ENCODE measurements at regions not wholly inside any gene's neighbourhood (a gene's known extent, or its start where the extent isn't known, plus 50 kb on each side); places are given as distances from the start of the nearest gene placed in this dataset.
"Not testable (repeated sequence)": the region's sequence is repeated elsewhere in the genome, so short reads cannot be mapped to it uniquely, and the experiment has no call there.

DNA sequence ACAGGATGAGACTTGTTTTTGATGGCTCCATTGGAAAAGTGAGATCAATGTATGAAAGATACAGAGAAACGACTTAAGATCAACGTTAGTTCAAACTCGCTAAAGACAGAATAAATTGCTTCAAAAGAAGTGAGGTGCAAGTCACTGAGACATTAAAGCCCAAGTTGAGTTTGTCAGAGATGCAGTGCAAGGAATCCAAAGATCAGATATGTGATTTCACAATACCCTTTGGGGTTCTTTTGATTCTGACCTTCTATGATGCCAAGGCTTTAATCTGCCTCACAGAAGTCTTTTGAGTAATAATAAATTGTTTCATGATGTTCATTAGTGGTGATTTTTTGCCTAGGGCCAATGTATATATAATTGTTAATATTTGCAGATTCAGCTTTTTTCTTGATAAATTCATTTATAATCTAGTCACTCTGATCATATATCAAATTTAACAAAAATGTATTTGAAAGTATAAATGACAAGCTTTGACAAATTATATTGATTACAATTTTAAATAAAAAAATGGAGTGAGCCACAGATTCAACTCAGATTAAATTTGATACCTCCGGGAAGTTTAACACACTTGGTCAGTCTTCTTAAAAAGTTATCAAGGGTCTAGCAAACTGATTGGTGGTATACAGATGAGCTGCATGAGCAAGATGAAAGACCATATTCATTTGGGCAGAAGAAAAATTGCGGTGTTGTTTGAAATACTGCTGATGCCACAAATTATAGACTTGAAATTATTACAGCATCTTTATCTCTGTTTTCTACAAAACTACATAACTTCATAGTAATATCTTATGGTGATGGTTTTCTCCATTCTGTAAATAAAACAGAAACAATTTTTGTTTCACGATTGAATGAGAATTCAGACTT lies 144.8 kb upstream of the FAR2 start:
- no peak overlapping the region for H3K27ac ChIP-seq
- intact Hi-C loops (cut with DNase I; ENCODE audit: low total_unique reads), result no loop called here
- no peaks in the 10 kb centered on the region for H3K36me3 ChIP-seq
- H3K4me1 ChIP-seq, result no peaks in the 10 kb centered on the region
- no peaks in the 10 kb centered on the region for H3K27me3 ChIP-seq (replicated peaks in 1 of 7)
- DNase-seq, result no peak
- TF ChIP-seq, protein P1, sequence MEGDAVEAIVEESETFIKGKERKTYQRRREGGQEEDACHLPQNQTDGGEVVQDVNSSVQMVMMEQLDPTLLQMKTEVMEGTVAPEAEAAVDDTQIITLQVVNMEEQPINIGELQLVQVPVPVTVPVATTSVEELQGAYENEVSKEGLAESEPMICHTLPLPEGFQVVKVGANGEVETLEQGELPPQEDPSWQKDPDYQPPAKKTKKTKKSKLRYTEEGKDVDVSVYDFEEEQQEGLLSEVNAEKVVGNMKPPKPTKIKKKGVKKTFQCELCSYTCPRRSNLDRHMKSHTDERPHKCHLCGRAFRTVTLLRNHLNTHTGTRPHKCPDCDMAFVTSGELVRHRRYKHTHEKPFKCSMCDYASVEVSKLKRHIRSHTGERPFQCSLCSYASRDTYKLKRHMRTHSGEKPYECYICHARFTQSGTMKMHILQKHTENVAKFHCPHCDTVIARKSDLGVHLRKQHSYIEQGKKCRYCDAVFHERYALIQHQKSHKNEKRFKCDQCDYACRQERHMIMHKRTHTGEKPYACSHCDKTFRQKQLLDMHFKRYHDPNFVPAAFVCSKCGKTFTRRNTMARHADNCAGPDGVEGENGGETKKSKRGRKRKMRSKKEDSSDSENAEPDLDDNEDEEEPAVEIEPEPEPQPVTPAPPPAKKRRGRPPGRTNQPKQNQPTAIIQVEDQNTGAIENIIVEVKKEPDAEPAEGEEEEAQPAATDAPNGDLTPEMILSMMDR (IDR thresholded peaks at IDR 0.05 in 8 of 11, conservative IDR thresholded peaks at IDR 0.05 in 3 of 11), result no peak
- no peak for TF ChIP-seq POLR2A (IDR thresholded peaks at IDR 0.05)
- no peak for TF ChIP-seq POLR2AphosphoS5 (IDR thresholded peaks at IDR 0.05)
- no peak overlapping the region for H3K4me3 ChIP-seq
- peaks cover 0 to 6% (median 0%) of the 10 kb centered on the region in 8 donors for H3K9me3 ChIP-seq
- 84 to 94% (median 86%) methylated on average over 6 of the region's 6 CpGs for WGBS, 5 donors

DNA sequence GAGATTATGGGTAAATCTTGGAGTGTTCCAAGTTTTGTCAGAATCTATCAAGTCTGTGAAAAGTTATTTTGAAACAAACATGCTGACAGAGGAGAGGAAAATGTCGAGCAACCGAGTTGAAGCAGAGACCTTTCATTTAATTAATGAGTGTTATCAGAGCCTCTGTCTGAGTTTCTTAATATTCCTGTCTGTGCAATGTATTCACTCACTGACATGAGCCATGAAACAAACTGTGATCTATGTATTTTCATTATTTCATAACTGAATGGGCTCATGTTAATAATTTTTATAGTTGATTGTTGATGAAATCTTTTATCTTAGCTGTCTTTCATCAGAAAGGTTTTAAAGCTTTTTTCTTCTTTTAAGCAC lies 144.2 kb upstream of the FAR2 start:
- intact Hi-C loops (cut with DNase I; ENCODE audit: low total_unique reads), result no loop called here
- 67 to 79% (median 73%) methylated on average over 2 of the region's 2 CpGs for WGBS, 5 donors
- H3K27me3 ChIP-seq (replicated peaks in 1 of 7), result no peaks in the 10 kb centered on the region
- TF ChIP-seq POLR2A (IDR thresholded peaks at IDR 0.05) (no peak), POLR2AphosphoS5 (IDR thresholded peaks at IDR 0.05) (no peak)
- TF ChIP-seq, protein P1 (IDR thresholded peaks at IDR 0.05 in 8 of 11, conservative IDR thresholded peaks at IDR 0.05 in 3 of 11), result no peak
- no peaks in the 10 kb centered on the region for H3K36me3 ChIP-seq
- H3K27ac ChIP-seq, result no peak overlapping the region
- no peak overlapping the region for H3K4me3 ChIP-seq
- H3K9me3 ChIP-seq, result peaks cover 0 to 6% (median 0%) of the 10 kb centered on the region in 8 donors
- DNase-seq, result no peak
- no peaks in the 10 kb centered on the region for H3K4me1 ChIP-seq

DNA sequence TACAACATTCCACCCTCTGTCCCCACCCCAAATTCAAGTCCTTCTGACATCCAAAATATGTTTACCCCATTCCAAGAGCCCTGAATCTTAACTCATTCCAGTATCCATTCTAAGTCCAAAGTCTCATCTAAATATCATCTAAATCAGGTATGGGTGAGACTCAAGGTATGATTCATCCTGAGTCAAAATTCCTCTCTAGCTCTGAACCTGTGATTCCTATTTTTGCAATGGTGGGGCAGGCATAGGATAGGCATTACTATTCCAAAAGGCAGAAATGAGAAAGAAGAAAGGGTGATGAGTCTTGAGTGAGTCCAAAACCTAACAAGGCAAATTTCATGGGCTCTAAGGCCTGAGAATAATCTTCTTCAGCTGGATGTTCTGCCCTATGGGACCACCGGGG lies 140.3 kb upstream of the FAR2 start:
- Histone ChIP-seq H3K36me3 (no peaks in the 10 kb centered on the region), H3K4me3 (no peak overlapping the region), H3K4me1 (no peaks in the 10 kb centered on the region), H3K27me3 (replicated peaks in 1 of 7) (no peaks in the 10 kb centered on the region), H3K27ac (no peak overlapping the region), H3K9me3 (peaks cover 0 to 6% (median 0%) of the 10 kb centered on the region in 8 donors)
- 79 to 100% (median 95%) methylated on average over 1 of the region's 1 CpG for WGBS, 5 donors
- TF ChIP-seq POLR2A (IDR thresholded peaks at IDR 0.05) (no peak), POLR2AphosphoS5 (IDR thresholded peaks at IDR 0.05) (no peak)
- TF ChIP-seq, protein P1 (IDR thresholded peaks at IDR 0.05 in 8 of 11, conservative IDR thresholded peaks at IDR 0.05 in 3 of 11), result no peak
- DNase-seq, result no peak
- intact Hi-C loops (cut with DNase I; ENCODE audit: low total_unique reads), result no loop called here

DNA sequence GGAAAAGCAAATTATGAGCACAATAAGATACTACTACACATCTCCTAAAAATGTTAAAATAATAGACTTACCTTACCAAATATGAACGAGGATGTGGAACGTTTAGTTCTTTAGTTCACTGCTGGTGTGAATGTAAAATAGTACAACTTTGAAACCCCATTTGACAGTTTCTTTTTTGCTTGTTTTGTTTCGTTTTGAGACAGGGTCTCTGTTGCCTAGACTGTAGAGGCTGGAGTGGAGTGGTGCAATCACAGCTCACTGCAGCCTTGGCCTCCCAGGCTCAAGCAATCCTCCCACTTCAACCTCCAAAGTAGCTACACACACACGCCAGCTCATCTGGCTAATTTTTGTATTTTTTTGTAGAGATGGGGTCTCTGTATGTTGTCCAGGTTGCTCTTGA lies 136.4 kb upstream of the FAR2 start:
- intact Hi-C loops (cut with DNase I; ENCODE audit: low total_unique reads), result no loop called here
- Histone ChIP-seq H3K27me3 (replicated peaks in 1 of 7) (no peaks in the 10 kb centered on the region), H3K9me3 (no peaks in the 10 kb centered on the region), H3K4me1 (no peaks in the 10 kb centered on the region), H3K36me3 (no peaks in the 10 kb centered on the region), H3K4me3 (no peak overlapping the region), H3K27ac (no peak overlapping the region)
- no peak for DNase-seq
- 60 to 80% (median 72%) methylated on average over 4 of the region's 4 CpGs for WGBS, 5 donors
- no peak for TF ChIP-seq POLR2A (IDR thresholded peaks at IDR 0.05)
- TF ChIP-seq, protein P1 (IDR thresholded peaks at IDR 0.05 in 8 of 11, conservative IDR thresholded peaks at IDR 0.05 in 3 of 11), result no peak
- TF ChIP-seq POLR2AphosphoS5 (IDR thresholded peaks at IDR 0.05), result no peak

DNA sequence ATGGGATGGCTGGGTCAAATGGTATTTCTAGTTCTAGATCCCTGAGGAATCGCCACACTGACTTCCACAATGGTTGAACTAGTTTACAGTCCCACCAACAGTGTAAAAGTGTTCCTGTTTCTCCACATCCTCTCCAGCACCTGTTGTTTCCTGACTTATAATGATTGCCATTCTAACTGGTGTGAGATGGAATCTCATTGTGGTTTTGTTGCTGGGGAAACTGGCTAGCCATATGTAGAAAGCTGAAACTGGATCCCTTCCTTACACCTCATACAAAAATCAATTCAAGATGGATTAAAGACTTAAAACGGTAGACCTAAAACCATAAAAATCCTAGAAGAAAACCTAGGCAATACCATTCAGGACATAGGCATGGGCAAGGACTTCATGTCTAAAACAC lies 131.5 kb upstream of the FAR2 start:
- H3K36me3 ChIP-seq; H3K27me3 ChIP-seq (replicated peaks in 1 of 7); H3K27ac ChIP-seq; DNase-seq; H3K9me3 ChIP-seq; H3K4me3 ChIP-seq; intact Hi-C loops (cut with DNase I; ENCODE audit: low total_unique reads); H3K4me1 ChIP-seq: not testable (repeated sequence)
- WGBS, 5 donors, result 88 to 100% (median 98%) methylated on average over 1 of the region's 2 CpGs

Measured in spleen (tissue), 11 donors.